ENCODE measurements at regions not wholly inside any gene's neighbourhood (a gene's known extent, or its start where the extent isn't known, plus 50 kb on each side); places are given as distances from the start of the nearest gene placed in this dataset.

- DNase-seq (ENCODE audit: low read depth), result no peak
Measured at GRCh38 chr4:1511441-1512041, 105.3 kb upstream of the NKX1-1 start.

- no peak for DNase-seq (ENCODE audit: low read depth)
Measured at GRCh38 chr4:1510931-1511330, 104.7 kb upstream of the NKX1-1 start.

- no peak for DNase-seq (ENCODE audit: low read depth)
Measured at GRCh38 chr4:1509366-1509765, 103.1 kb upstream of the NKX1-1 start.

GRCh38 chr4:1508161-1509160 lies 102.2 kb upstream of the NKX1-1 start:
- DNase-seq (ENCODE audit: low read depth), result no peak

- no peak for DNase-seq (ENCODE audit: low read depth)
Measured at GRCh38 chr4:1506956-1507721, 100.9 kb upstream of the NKX1-1 start.

- no peak for DNase-seq (ENCODE audit: low read depth)
Measured at GRCh38 chr4:1505511-1506460, 99.5 kb upstream of the NKX1-1 start.

- DNase-seq (ENCODE audit: low read depth), result no peak
Measured at GRCh38 chr4:1504595-1505500, 98.6 kb upstream of the NKX1-1 start.

- no peak for DNase-seq (ENCODE audit: low read depth)
Measured at GRCh38 chr4:1503583-1504471, 97.6 kb upstream of the NKX1-1 start.

GRCh38 chr4:1502976-1503375 lies 96.7 kb upstream of the NKX1-1 start:
- DNase-seq (ENCODE audit: low read depth), result no peak

GRCh38 chr4:1502501-1502886 lies 96.3 kb upstream of the NKX1-1 start:
- no peak for DNase-seq (ENCODE audit: low read depth)

GRCh38 chr4:1501754-1502500 lies 95.7 kb upstream of the NKX1-1 start:
- DNase-seq (ENCODE audit: low read depth), result no peak

GRCh38 chr4:1500966-1501753 lies 94.9 kb upstream of the NKX1-1 start:
- no peak for DNase-seq (ENCODE audit: low read depth)

GRCh38 chr4:1500231-1500965 lies 94.2 kb upstream of the NKX1-1 start:
- no peak for DNase-seq (ENCODE audit: low read depth)

- DNase-seq (ENCODE audit: low read depth), result no peak
Measured at GRCh38 chr4:1499465-1499864, 93.2 kb upstream of the NKX1-1 start.

- no peak for DNase-seq (ENCODE audit: low read depth)
Measured at GRCh38 chr4:1497189-1497801, 91.1 kb upstream of the NKX1-1 start.

- DNase-seq (ENCODE audit: low read depth), result no peak
Measured at GRCh38 chr4:1496116-1496642, 89.9 kb upstream of the NKX1-1 start.
